Dedifferentiated amniotic fluid mesenchymal stem cell (primary cell): ENCODE measurements at regions not wholly inside any gene's neighbourhood (a gene's known extent, or its start where the extent isn't known, plus 50 kb on each side); places are given as distances from the start of the nearest gene placed in this dataset.

Experiments
- DNase-seq: peaks from one replicate; pipeline ENCODE4 v3.0.0-alpha.2; 2016; ENCODE audit errors: extremely low spot score

DNA sequence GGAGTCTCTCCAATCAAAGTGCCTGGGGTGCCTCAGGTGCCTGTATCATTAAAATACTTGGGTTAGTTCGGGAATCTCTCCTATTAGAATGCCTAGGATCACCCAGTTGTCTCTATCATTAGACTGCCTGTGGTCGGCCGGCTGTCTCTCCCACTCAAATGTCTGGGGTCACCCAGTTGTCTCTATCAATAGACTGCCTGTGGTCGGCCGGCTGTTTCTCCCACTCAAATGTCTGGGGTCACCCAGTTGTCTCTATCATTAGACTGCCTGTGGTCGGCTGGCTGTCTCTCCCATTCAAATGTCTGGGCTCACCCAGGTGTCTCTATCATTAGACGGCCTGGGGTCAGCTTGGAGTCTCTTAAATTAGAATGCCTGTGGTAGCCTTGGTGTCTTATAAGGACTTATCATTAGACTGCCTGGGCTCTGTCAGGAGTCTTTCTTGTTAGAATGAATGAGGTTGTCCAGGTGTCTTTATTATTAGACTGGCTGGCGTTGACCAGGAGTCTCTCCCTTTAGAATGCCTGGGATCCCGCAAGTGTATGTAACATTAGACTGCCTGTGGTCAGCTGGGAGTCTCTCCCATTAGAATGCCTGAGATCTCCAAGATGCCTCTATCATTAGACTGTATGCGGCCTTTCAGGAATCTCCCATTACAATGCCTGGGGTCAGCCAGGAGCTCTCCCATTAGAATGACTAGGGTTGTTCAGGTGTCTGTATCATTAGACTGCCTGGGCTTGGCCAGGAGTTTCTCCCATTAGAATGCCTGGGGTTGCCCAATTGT, 1555.5 kb downstream of the UQCRFS1 start:
- DNase-seq = no peak

DNA sequence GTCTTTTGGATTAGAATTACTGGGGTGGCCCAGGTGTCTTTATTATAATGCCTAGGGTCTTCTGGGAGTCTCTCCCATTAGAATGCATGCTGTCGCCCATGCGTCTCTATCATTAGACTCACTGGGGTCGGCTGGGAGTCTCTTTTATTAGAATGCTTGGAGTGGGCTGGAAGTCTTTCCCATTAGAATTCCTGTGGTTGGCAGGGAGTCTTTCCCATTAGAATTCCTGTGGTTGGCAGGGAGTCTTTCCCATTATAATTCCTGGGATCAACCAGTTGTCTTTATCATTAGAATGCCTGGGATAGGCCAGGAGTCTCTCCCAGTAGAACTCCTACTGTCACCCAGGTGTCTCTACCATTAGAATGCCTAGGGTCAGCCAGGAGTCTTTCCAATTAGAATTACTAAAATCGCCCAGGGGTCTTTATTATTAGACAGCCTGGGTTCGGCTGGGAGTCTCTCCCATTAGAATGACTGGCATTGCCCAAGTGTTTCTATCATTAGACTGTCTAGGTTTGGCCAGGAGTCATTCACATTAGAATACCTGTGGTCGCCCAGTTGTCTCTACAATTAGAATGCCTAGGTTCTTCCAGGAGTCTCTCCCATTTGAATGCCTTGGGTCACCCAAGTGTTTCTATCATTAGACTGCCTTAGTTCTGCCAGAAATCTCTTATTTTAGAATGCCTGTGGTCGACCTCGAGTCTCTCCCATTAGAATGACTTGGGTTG, 1558.5 kb downstream of the UQCRFS1 start:
- DNase-seq = no peak

DNA sequence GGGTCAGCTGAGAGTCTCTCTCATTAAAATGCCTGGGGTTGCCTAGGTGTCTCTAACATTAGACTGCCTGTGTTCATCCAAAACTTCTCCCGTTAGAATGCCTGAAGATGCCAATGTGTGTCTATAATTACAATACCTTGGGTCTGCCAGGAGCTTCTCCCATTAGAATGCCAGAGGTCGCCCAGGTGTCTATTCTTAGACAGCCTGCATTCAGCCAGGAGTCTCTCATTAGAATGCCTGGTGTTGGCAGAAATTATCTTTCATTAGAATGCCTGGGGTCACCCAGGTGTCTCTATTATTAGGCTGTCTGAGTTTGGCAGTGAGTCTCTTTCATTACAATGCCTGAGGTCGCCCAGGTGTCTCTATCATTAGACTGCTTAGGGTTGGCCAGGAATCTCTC, 1560.2 kb downstream of the UQCRFS1 start:
- DNase-seq = no peak

DNA sequence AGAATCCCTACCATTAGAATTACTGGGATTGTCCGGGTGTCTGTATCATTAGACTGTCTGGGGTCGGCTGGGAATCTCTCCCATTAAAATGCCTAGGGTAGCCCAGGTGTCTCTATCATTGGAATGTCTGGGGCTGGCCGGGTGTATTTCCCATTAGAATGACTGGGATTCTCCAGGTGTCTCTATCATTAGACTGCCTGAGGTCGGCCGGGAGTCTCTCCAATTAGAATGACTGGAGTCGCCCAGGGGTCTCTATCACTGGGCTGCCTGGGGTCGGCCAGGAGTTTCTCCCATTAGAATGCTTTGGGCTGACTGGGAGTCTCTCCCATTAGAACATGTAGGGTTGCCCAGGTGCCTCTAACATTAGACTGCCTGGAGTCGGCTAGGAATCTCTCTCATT, 1560.7 kb downstream of the UQCRFS1 start:
- no peak for DNase-seq

DNA sequence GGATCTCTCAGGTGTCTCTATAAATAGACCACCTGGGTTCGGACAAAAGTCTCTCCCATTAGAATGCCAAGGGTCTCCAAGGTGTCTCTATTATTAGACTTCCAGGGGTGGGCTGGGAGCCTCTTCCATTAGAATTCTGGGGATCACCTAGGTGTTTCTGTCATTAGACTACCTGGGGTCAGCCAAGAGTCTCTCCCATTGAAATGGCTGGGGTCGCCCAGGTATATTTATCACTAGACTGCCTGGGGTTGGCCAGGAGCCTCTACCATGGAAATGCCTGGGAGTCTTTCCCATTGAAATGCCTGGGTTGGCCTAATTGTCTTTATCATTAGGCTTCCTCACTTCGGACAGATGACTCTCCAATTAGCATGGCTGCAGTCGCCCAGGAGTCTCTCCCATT, 1565.5 kb downstream of the UQCRFS1 start:
- DNase-seq = no peak

DNA sequence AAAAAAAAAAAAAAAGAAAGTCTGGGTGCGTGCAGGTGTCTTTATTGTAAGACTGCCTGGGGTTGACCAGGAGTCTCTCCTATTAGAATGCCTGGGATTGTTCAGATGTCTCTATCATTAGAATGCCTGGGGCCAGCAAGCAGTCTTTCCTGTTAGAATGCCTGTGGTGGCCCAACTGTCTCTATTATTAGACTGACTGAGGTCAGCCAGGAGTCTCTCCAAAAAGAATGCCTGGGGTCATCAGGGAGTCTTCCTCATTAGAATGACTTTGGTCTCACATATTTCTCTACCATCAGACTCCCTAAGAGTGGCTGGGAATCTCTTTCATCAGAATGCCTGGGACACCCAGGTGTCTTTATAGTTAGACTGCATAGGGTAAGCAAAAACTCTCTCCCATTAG, 1577.5 kb downstream of the UQCRFS1 start:
- DNase-seq = no peak

DNA sequence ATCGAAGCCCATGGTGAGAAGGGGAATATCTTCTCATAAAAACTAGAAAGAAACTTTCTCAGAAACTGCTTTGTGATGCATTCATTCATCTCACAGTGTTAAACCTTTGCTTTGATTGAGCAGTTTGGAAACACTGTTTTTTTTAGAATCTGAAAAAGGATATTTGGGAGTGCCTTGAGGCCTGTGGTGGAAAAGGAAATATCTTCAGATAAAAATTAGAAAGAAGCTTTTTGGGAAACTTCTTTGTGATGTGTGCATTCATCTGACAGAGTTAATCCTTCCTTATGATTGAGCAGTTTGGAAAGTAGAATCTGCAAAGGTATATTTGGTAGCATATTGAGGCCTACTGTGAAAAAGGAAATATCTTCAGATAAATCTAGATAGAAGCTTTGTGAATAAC, 1594.9 kb downstream of the UQCRFS1 start:
- DNase-seq = no peak

DNA sequence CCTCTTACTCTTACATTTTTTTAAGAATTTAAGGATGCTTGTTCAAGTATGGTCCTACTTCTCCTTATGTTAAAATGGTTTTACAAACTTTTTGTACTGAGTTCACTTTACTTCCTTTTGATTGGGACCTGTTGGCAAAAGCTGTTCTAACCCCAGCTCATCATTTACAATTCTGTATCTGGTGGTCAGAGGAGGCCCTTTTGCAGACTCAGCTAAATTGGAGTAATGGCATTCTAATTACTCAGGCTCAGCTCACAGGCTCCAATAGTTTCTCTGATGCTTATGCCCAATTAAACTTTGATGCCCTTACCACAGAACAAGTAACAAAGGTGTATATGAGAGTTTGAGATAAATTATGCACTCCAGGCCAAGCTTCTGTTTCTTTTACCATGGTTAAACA, 1632.0 kb downstream of the UQCRFS1 start:
- no peak for DNase-seq
